ENCODE measurements at regions not wholly inside any gene's neighbourhood (a gene's known extent, or its start where the extent isn't known, plus 50 kb on each side); places are given as distances from the start of the nearest gene placed in this dataset.
A peak's percentile ranks its signal among the peaks of the same experiment; 100 is the strongest.

GRCh38 chr13:24050796-24051715 lies 109.5 kb upstream of the SPATA13 start:
- no peak for TF ChIP-seq CTCF (IDR thresholded peaks at IDR 0.05; ENCODE audit: insufficient read depth, low read length, poor library complexity, severe bottlenecking)
- DNase-seq (ENCODE audit: extremely low read depth, insufficient read length), result no peak
- peaks cover 3% of the 10 kb centered on the region for H3K27me3 ChIP-seq (replicated peaks; ENCODE audit: control insufficient read depth, insufficient read depth, low read length)
- H3K4me3 ChIP-seq (replicated peaks; ENCODE audit: low read depth, low read length), result no peak overlapping the region
- H3K36me3 ChIP-seq (ENCODE audit: control insufficient read depth, insufficient read depth, low read length), result no peaks in the 10 kb centered on the region

- peaks cover 3% of the 10 kb centered on the region for H3K27me3 ChIP-seq (replicated peaks; ENCODE audit: control insufficient read depth, insufficient read depth, low read length)
- H3K4me3 ChIP-seq (replicated peaks; ENCODE audit: low read depth, low read length), result no peak overlapping the region
- no peak for TF ChIP-seq CTCF (IDR thresholded peaks at IDR 0.05; ENCODE audit: insufficient read depth, low read length, poor library complexity, severe bottlenecking)
- no peak for DNase-seq (ENCODE audit: extremely low read depth, insufficient read length)
- H3K36me3 ChIP-seq (ENCODE audit: control insufficient read depth, insufficient read depth, low read length), result no peaks in the 10 kb centered on the region
Observed at GRCh38 chr13:24052547-24053518, 107.7 kb upstream of the SPATA13 start.

- Histone ChIP-seq H3K36me3 (ENCODE audit: control insufficient read depth, insufficient read depth, low read length) (no peaks in the 10 kb centered on the region), H3K4me3 (replicated peaks; ENCODE audit: low read depth, low read length) (no peak overlapping the region), H3K27me3 (replicated peaks; ENCODE audit: control insufficient read depth, insufficient read depth, low read length) (peaks cover 3% of the 10 kb centered on the region)
- TF ChIP-seq CTCF (IDR thresholded peaks at IDR 0.05; ENCODE audit: insufficient read depth, low read length, poor library complexity, severe bottlenecking), result peak; percentile 75
- no peak for DNase-seq (ENCODE audit: extremely low read depth, insufficient read length)
Observed at GRCh38 chr13:24053519-24054251, 106.8 kb upstream of the SPATA13 start.

GRCh38 chr13:24056616-24057137 lies 103.8 kb upstream of the SPATA13 start:
- DNase-seq (ENCODE audit: extremely low read depth, insufficient read length), result no peak
- no peak for TF ChIP-seq CTCF (IDR thresholded peaks at IDR 0.05; ENCODE audit: insufficient read depth, low read length, poor library complexity, severe bottlenecking)
- no peak overlapping the region for H3K4me3 ChIP-seq (replicated peaks; ENCODE audit: low read depth, low read length)
- no peaks in the 10 kb centered on the region; the same call in none of the 2 replicates for H3K27me3 ChIP-seq (replicated peaks; ENCODE audit: control insufficient read depth, insufficient read depth, low read length)
- H3K36me3 ChIP-seq (ENCODE audit: control insufficient read depth, insufficient read depth, low read length), result no peaks in the 10 kb centered on the region

GRCh38 chr13:24060993-24061392 lies 99.5 kb upstream of the SPATA13 start:
- H3K27me3 ChIP-seq (replicated peaks; ENCODE audit: control insufficient read depth, insufficient read depth, low read length), result no peaks in the 10 kb centered on the region; the same call in 1 of the 2 replicates
- H3K36me3 ChIP-seq (ENCODE audit: control insufficient read depth, insufficient read depth, low read length), result no peaks in the 10 kb centered on the region
- TF ChIP-seq CTCF (IDR thresholded peaks at IDR 0.05; ENCODE audit: insufficient read depth, low read length, poor library complexity, severe bottlenecking), result no peak
- no peak overlapping the region for H3K4me3 ChIP-seq (replicated peaks; ENCODE audit: low read depth, low read length)
- no peak for DNase-seq (ENCODE audit: extremely low read depth, insufficient read length)
